PC-3 (cell line): ENCODE measurements at regions not wholly inside any gene's neighbourhood (a gene's known extent, or its start where the extent isn't known, plus 50 kb on each side); places are given as distances from the start of the nearest gene placed in this dataset.
A peak's percentile ranks its signal among the peaks of the same experiment; 100 is the strongest.

Experiments used
- ATAC-seq: fragments of 200-7000 bp; cut with Tn5 transposase; 2 replicates; pipeline ENCODE4 v1.9.1; 2020; ENCODE audit warnings: mild to moderate bottlenecking, moderate library complexity
- BruUV-seq: library from RNA; stranded (reverse); fragments of 400-500 nt; replicated peaks from 2 replicates; lab custom pipeline; 2021; lab: Mats Ljungman, UMichigan
- CTCF ChIA-PET: fragments of 300-600 bp; sonication (Branson Sonifier 250); formaldehyde crosslinking; loops from one replicate; lab custom pipeline; 2022; ENCODE audit warnings: antibody characterized with exemption; lab: Charles Lee
- POLR2A ChIA-PET: fragments of 300-600 bp; sonication (Branson Sonifier 250); formaldehyde crosslinking; loops from one replicate; lab custom pipeline; 2022; ENCODE audit warnings: antibody characterized with exemption; ENCODE audit not compliant: unreplicated experiment; lab: Charles Lee
- DNase-seq: peaks from one replicate; pipeline ENCODE4 v3.0.0-alpha.2; 2015
- H2AFZ ChIP-seq: fragments of 300-600 bp; sonication (generic); 2 replicates; pipeline ENCODE4 v1.6.0; 2016; ENCODE audit warnings: antibody characterized with exemption, low read length
- H3F3A ChIP-seq: fragments of 300-600 bp; sonication (generic); one replicate; pipeline ENCODE4 v1.6.0; 2017; ENCODE audit warnings: antibody characterized with exemption, low read length, control low read depth, mild to moderate bottlenecking; ENCODE audit not compliant: unreplicated experiment
- H3K27ac ChIP-seq: fragments of 300-600 bp; sonication (generic); 2 replicates; pipeline ENCODE4 v1.5.1; 2016; ENCODE audit warnings: mild to moderate bottlenecking, low read length
- H3K27me3 ChIP-seq: fragments of 300-600 bp; sonication (generic); 2 replicates; pipeline ENCODE4 v1.6.1; 2016; ENCODE audit warnings: low read length, mixed read lengths
- H3K36me3 ChIP-seq: fragments of 300-600 bp; sonication (generic); 2 replicates; pipeline ENCODE4 v1.6.1; 2016; ENCODE audit warnings: low read depth, mixed run types, low read length, mixed read lengths
- H3K4me1 ChIP-seq: fragments of 300-600 bp; sonication (generic); 2 replicates; pipeline ENCODE4 v1.5.1; 2016; ENCODE audit warnings: low read length; ENCODE audit not compliant: insufficient read depth
- H3K4me2 ChIP-seq: fragments of 300-600 bp; sonication (generic); 2 replicates; pipeline ENCODE4 v1.6.0; 2016; ENCODE audit warnings: low read length
- H3K4me3 ChIP-seq: fragments of 300-600 bp; sonication (generic); 2 replicates; pipeline ENCODE4 v1.5.1; 2016; ENCODE audit warnings: mild to moderate bottlenecking, low read length, mixed read lengths
- H3K79me2 ChIP-seq: fragments of 300-600 bp; sonication (generic); 2 replicates; pipeline ENCODE4 v1.6.1; 2017; ENCODE audit warnings: low read length, mixed read lengths
- H3K9ac ChIP-seq: fragments of 300-600 bp; sonication (generic); 2 replicates; pipeline ENCODE4 v1.6.0; 2016; ENCODE audit warnings: mild to moderate bottlenecking, low read length
- H3K9me2 ChIP-seq: fragments of 300-600 bp; sonication (generic); replicated peaks from 2 replicates; pipeline ENCODE4 v1.6.1; 2016; ENCODE audit warnings: mixed run types, low read length, mixed read lengths
- H3K9me3 ChIP-seq: fragments of 300-600 bp; sonication (generic); 2 replicates; pipeline ENCODE4 v1.6.1; 2016; ENCODE audit warnings: low read length, mixed read lengths
- H4K20me1 ChIP-seq: fragments of 300-600 bp; sonication (generic); 2 replicates; pipeline ENCODE4 v1.6.1; 2016; ENCODE audit warnings: low read length, mixed read lengths
- CTCF ChIP-seq: fragments of 300-600 bp; sonication (generic); conservative IDR thresholded peaks from 2 replicates; pipeline ENCODE4 v1.5.1; 2017; ENCODE audit warnings: antibody characterized with exemption, low read depth, mild to moderate bottlenecking, low read length
- EZH2 ChIP-seq: fragments of 300-600 bp; sonication (generic); IDR thresholded peaks from one replicate; pipeline ENCODE4 v1.6.1; 2017; ENCODE audit warnings: antibody characterized with exemption, mild to moderate bottlenecking, low read length; ENCODE audit not compliant: unreplicated experiment
- EZH2phosphoT487 ChIP-seq: fragments of 300-600 bp; sonication (generic); IDR thresholded peaks from 2 replicates; pipeline ENCODE4 v1.6.1; 2018; ENCODE audit warnings: mild to moderate bottlenecking, antibody characterized with exemption, low read length, borderline replicate concordance
- intact Hi-C: fragments of 100-400 bp; cut with micrococcal nuclease; formaldehyde crosslinking; loops from 2 replicates; pipeline ENCODE4 v1.9.0; 2023

DNA sequence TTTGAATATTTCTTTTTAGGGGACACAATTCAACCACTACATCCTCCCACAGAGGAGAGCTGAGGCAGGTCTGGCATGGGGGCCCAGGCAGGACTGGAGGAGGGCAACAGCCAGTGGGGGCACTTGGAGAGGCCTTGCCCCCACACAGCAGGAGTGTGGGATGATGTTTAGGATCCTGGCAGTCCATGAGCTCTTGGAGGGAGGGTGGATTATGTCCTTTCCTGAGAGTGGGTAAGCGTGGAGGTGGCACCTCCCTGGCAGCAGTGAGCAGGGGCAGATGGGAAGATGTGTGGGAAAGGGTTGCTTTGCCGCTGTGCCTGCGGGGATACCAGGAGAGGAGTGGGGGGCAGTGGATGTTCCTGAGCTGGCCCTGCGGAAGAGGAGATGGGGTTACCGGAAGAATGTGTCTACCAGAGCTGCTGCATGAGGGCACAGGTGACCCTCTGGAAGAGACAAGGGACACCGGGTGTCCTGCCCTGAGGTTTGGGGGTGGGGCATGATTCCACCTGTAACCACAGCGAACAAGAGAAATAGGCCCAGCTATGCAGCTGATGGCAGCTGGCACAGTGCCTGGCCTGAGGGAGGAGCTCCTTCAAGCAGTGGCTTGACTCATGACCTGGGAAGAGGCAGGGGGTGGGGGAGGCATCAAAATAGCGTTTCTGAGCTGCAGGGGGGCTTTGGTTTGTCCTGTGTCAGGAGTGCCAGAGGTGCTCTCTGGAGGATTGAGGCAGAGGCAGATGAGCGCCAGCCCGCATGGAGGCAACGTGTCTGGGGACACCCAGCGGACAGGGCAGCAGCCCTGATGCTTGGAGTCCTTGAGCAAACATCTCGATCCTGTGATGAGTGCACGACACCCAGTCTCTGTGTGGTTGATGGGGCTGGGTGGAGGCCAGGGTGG, 123.9 kb upstream of the TMPRSS2 start:
- Histone ChIP-seq H3K4me2 (peak overlapping the region; percentile 73), H3K4me1 (peaks cover 75% of the 10 kb centered on the region), H3K4me3 (peak overlapping the region; percentile 22; the same call in 1 of the 2 replicates), H3K27me3 (no peaks in the 10 kb centered on the region), H3K9me3 (no peaks in the 10 kb centered on the region), H4K20me1 (no peaks in the 10 kb centered on the region), H3K27ac (peak overlapping the region; percentile 99), H3K9me2 (no peaks in the 10 kb centered on the region), H3K36me3 (no peaks in the 10 kb centered on the region), H3K79me2 (0 out of 2 replicates have a peak, but pooled peaks cover 3% of the 10 kb centered on the region), H3K9ac (peak overlapping the region; percentile 81), H3F3A (peaks cover 25% of the 10 kb centered on the region), H2AFZ (no peak overlapping the region)
- intact Hi-C loops, result loop anchor here (2.0 kb wide), 1 partner anchor 137 kb away; no protein-coding TSS in a partner anchor
- POLR2A ChIA-PET, result interaction anchor here (0.6 to 1.6 kb wide), 4 partner anchors 11 to 136 kb away, joined by 6 to 18 read pairs (median 10); no protein-coding TSS in a partner anchor
- TF ChIP-seq EZH2phosphoT487 (no peak), EZH2 (no peak), CTCF (no peak)
- peak; percentile 35 for ATAC-seq
- CTCF ChIA-PET, result interaction anchor here (0.6 to 1.1 kb wide), 4 partner anchors 19 to 52 kb away, joined by 3 to 11 read pairs (median 6); no protein-coding TSS in a partner anchor
- peak; percentile 96 for DNase-seq
- BruUV-seq, result no TSS peak

GRCh38 chr21:41630917-41631316, 123.0 kb upstream of the TMPRSS2 start:
- CTCF ChIA-PET, result interaction anchor here (1.0 kb wide), 1 partner anchor 53 kb away, joined by 7 read pairs; no protein-coding TSS in a partner anchor
- POLR2A ChIA-PET, result interaction anchor here (1.4 kb wide), 1 partner anchor 47 kb away, joined by 18 read pairs; no protein-coding TSS in a partner anchor
- DNase-seq, result no peak
- H3K9me3 ChIP-seq, result no peaks in the 10 kb centered on the region
- 0 out of 2 replicates have a peak, but pooled peaks cover 3% of the 10 kb centered on the region for H3K79me2 ChIP-seq
- H3K27ac ChIP-seq, result peak overlapping the region; percentile 99
- H2AFZ ChIP-seq, result no peak overlapping the region
- TF ChIP-seq CTCF, result no peak
- TF ChIP-seq EZH2, result no peak
- TF ChIP-seq EZH2phosphoT487, result no peak
- intact Hi-C loops, result loop anchor here (1.0 to 2.0 kb wide), 3 partner anchors 11 to 138 kb away; no protein-coding TSS in a partner anchor
- no TSS peak for BruUV-seq
- H3K9me2 ChIP-seq, result no peaks in the 10 kb centered on the region
- no peaks in the 10 kb centered on the region for H3K27me3 ChIP-seq
- H3K4me2 ChIP-seq, result peak overlapping the region; percentile 73
- no peaks in the 10 kb centered on the region for H3K36me3 ChIP-seq
- H3F3A ChIP-seq, result peaks cover 25% of the 10 kb centered on the region
- peaks cover 74% of the 10 kb centered on the region for H3K4me1 ChIP-seq
- H3K4me3 ChIP-seq, result no peak overlapping the region
- peak overlapping the region; percentile 81 for H3K9ac ChIP-seq
- no peaks in the 10 kb centered on the region for H4K20me1 ChIP-seq
- ATAC-seq, result no peak
